GM19467 (cell line): ENCODE measurements at regions not wholly inside any gene's neighbourhood (a gene's known extent, or its start where the extent isn't known, plus 50 kb on each side); places are given as distances from the start of the nearest gene placed in this dataset.
A peak's percentile ranks its signal among the peaks of the same experiment; 100 is the strongest.
"Not testable (repeated sequence)": the region's sequence is repeated elsewhere in the genome, so short reads cannot be mapped to it uniquely, and the experiment has no call there.

Source experiments
- ATAC-seq: cut with Tn5 transposase; IDR thresholded peaks from one replicate; pipeline ENCODE4 v1.9.1; 2021; ENCODE audit warnings: mild to moderate bottlenecking, moderate library complexity; ENCODE audit not compliant: unreplicated experiment

- not testable (repeated sequence) for ATAC-seq
These were observed 278.8 kb downstream of the FAM47B start for GRCh38 chrX:35221391-35221790.

GRCh38 chrX:35244088-35244741, 301.6 kb downstream of the FAM47B start:
- ATAC-seq: no peak

- ATAC-seq: no peak
These were observed 302.4 kb downstream of the FAM47B start for GRCh38 chrX:35244796-35245508.

GRCh38 chrX:35251226-35251625, 308.6 kb downstream of the FAM47B start:
- ATAC-seq: no peak

- ATAC-seq: no peak
These were observed 333.5 kb downstream of the FAM47B start for GRCh38 chrX:35276115-35276514.

- ATAC-seq: no peak
These were observed 342.8 kb downstream of the FAM47B start for GRCh38 chrX:35285289-35285962.

- no peak for ATAC-seq
These were observed 346.1 kb downstream of the FAM47B start for GRCh38 chrX:35288657-35289056.

- no peak for ATAC-seq
These were observed 347.4 kb downstream of the FAM47B start for GRCh38 chrX:35289952-35290351.

GRCh38 chrX:35291013-35291412, 348.4 kb downstream of the FAM47B start:
- ATAC-seq: no peak

- no peak for ATAC-seq
These were observed 349.9 kb downstream of the FAM47B start for GRCh38 chrX:35292522-35292921.

- not testable (repeated sequence) for ATAC-seq
These were observed 362.4 kb downstream of the FAM47B start for GRCh38 chrX:35305037-35305436.

GRCh38 chrX:35339796-35340195, 397.2 kb downstream of the FAM47B start:
- no peak for ATAC-seq

GRCh38 chrX:35340465-35340864, 397.9 kb downstream of the FAM47B start:
- no peak for ATAC-seq

GRCh38 chrX:35351212-35351611, 408.6 kb downstream of the FAM47B start:
- no peak for ATAC-seq

GRCh38 chrX:35351795-35352483, 409.3 kb downstream of the FAM47B start:
- no peak for ATAC-seq

GRCh38 chrX:35357656-35358055, 415.1 kb downstream of the FAM47B start:
- no peak for ATAC-seq

GRCh38 chrX:35362866-35363265, 420.3 kb downstream of the FAM47B start:
- ATAC-seq: no peak

GRCh38 chrX:35374116-35374515, 424.0 kb upstream of the MAGEB16 start:
- ATAC-seq: no peak

- peak; percentile 71 for ATAC-seq
These were observed 417.1 kb upstream of the MAGEB16 start for GRCh38 chrX:35380808-35381700.

GRCh38 chrX:35381709-35382108, 416.4 kb upstream of the MAGEB16 start:
- not testable (repeated sequence) for ATAC-seq
